Right atrium auricular region (tissue), 2 donors: ENCODE measurements at regions not wholly inside any gene's neighbourhood (a gene's known extent, or its start where the extent isn't known, plus 50 kb on each side); places are given as distances from the start of the nearest gene placed in this dataset.

Experiments
- DNase-seq: peaks from one replicate; pipeline ENCODE4 v3.0.0-alpha.2; 2019; ENCODE audit warnings: low spot score
- H3K27ac ChIP-seq, 2 donors: fragments of 200-600 bp; sonication (generic); 1 replicate in 1 of 2; 2 replicates in 1 of 2; pipeline ENCODE4 v1.5.1; 2016 to 2019
- H3K27me3 ChIP-seq, 2 donors: fragments of 200-600 bp; sonication (generic); one replicate each; pipeline versions ENCODE4 v1.5.1 to v1.6.0; 2017 to 2019
- H3K36me3 ChIP-seq: fragments of 200-600 bp; sonication (generic); one replicate; pipeline ENCODE4 v1.5.1; 2016
- H3K4me1 ChIP-seq, 2 donors: fragments of 200-600 bp; sonication (generic); one replicate each; pipeline versions ENCODE4 v1.5.1 to v1.6.0; 2017 to 2019
- H3K4me3 ChIP-seq, 2 donors: fragments of 200-600 bp; sonication (generic); 1 replicate in 1 of 2; 2 replicates in 1 of 2; pipeline ENCODE4 v1.5.1; 2017 to 2019; ENCODE audit warnings: mild to moderate bottlenecking in 1 of 2, moderate library complexity in 1 of 2
- H3K9me3 ChIP-seq, 2 donors: fragments of 200-600 bp; sonication (generic); one replicate each; pipeline ENCODE4 v1.5.1; 2019
- TF ChIP-seq, protein P1 (sequence below), 2 donors: fragments of 200-600 bp; sonication (generic); IDR thresholded peaks; one replicate each; pipeline ENCODE4 v1.5.1; 2019; ENCODE audit warnings: antibody characterized with exemption in 2 of 2

GRCh38 chr2:196336207-196336606, 164.8 kb upstream of the STK17B start:
- Histone ChIP-seq H3K4me1 (peaks cover 0 to 9% of the 10 kb centered on the region in 2 donors), H3K27ac (no peak overlapping the region), H3K9me3 (no peaks in the 10 kb centered on the region), H3K36me3 (no peaks in the 10 kb centered on the region), H3K27me3 (no peaks in the 10 kb centered on the region), H3K4me3 (no peak overlapping the region)
- DNase-seq: no peak
- TF ChIP-seq, protein P1, sequence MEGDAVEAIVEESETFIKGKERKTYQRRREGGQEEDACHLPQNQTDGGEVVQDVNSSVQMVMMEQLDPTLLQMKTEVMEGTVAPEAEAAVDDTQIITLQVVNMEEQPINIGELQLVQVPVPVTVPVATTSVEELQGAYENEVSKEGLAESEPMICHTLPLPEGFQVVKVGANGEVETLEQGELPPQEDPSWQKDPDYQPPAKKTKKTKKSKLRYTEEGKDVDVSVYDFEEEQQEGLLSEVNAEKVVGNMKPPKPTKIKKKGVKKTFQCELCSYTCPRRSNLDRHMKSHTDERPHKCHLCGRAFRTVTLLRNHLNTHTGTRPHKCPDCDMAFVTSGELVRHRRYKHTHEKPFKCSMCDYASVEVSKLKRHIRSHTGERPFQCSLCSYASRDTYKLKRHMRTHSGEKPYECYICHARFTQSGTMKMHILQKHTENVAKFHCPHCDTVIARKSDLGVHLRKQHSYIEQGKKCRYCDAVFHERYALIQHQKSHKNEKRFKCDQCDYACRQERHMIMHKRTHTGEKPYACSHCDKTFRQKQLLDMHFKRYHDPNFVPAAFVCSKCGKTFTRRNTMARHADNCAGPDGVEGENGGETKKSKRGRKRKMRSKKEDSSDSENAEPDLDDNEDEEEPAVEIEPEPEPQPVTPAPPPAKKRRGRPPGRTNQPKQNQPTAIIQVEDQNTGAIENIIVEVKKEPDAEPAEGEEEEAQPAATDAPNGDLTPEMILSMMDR (IDR thresholded peaks at IDR 0.05): no peak

GRCh38 chr2:196336715-196337114, 165.3 kb upstream of the STK17B start:
- Histone ChIP-seq H3K36me3 (no peaks in the 10 kb centered on the region), H3K27me3 (no peaks in the 10 kb centered on the region), H3K27ac (no peak overlapping the region), H3K9me3 (no peaks in the 10 kb centered on the region), H3K4me3 (no peak overlapping the region), H3K4me1 (peaks cover 0 to 8% of the 10 kb centered on the region in 2 donors)
- DNase-seq: no peak
- TF ChIP-seq, protein P1 (IDR thresholded peaks at IDR 0.05): no peak

GRCh38 chr2:196337208-196337953, 166.0 kb upstream of the STK17B start:
- Histone ChIP-seq H3K27me3 (no peaks in the 10 kb centered on the region), H3K4me3 (no peak overlapping the region), H3K36me3 (no peaks in the 10 kb centered on the region), H3K9me3 (no peaks in the 10 kb centered on the region), H3K27ac (no peak overlapping the region), H3K4me1 (peaks cover 0 to 7% of the 10 kb centered on the region in 2 donors)
- no peak for DNase-seq
- TF ChIP-seq, protein P1 (IDR thresholded peaks at IDR 0.05): peak; percentile 43 to 59

- Histone ChIP-seq H3K36me3 (no peaks in the 10 kb centered on the region), H3K27ac (no peak overlapping the region), H3K4me3 (no peak overlapping the region), H3K27me3 (no peaks in the 10 kb centered on the region), H3K9me3 (no peaks in the 10 kb centered on the region), H3K4me1 (peaks cover 0 to 7% of the 10 kb centered on the region in 2 donors)
- no peak for DNase-seq
- TF ChIP-seq, protein P1 (IDR thresholded peaks at IDR 0.05): no peak
Measured at GRCh38 chr2:196338440-196338839, 167.1 kb upstream of the STK17B start.

GRCh38 chr2:196341277-196341841, 170.0 kb upstream of the STK17B start:
- no peak overlapping the region for H3K4me3 ChIP-seq
- H3K27ac ChIP-seq: no peak overlapping the region
- H3K36me3 ChIP-seq: no peaks in the 10 kb centered on the region
- no peak for DNase-seq
- no peaks in the 10 kb centered on the region for H3K9me3 ChIP-seq
- H3K27me3 ChIP-seq: no peaks in the 10 kb centered on the region
- TF ChIP-seq, protein P1 (IDR thresholded peaks at IDR 0.05): no peak
- H3K4me1 ChIP-seq: peaks cover 0 to 7% of the 10 kb centered on the region in 2 donors
